ENCODE measurements at regions not wholly inside any gene's neighbourhood (a gene's known extent, or its start where the extent isn't known, plus 50 kb on each side); places are given as distances from the start of the nearest gene placed in this dataset.

- Histone ChIP-seq H3K4me3 (no peak overlapping the region), H3K9me3 (replicated peaks in 1 of 3) (no peaks in the 10 kb centered on the region), H3K36me3 (replicated peaks in 1 of 2) (no peaks in the 10 kb centered on the region), H3K27me3 (no peaks in the 10 kb centered on the region), H3K27ac (no peak overlapping the region), H3K4me1 (replicated peaks in 1 of 2) (no peaks in the 10 kb centered on the region)
- WGBS, 4 donors: 34 to 50% (median 40%) methylated on average over 3 of the region's 3 CpGs
- no peak for DNase-seq
- TF ChIP-seq POLR2A (IDR thresholded peaks at IDR 0.05) (no peak), CTCF (IDR thresholded peaks at IDR 0.05) (no peak)
- intact Hi-C loops (cut with DNase I): no loop called here
Observed at GRCh38 chr15:45759936-45760335, 125.1 kb downstream of the SQOR start.

GRCh38 chr15:45762726-45763125 is 127.9 kb downstream of the SQOR start:
- intact Hi-C loops (cut with DNase I): no loop called here
- 38 to 60% (median 51%) methylated on average over 1 of the region's 1 CpG for WGBS, 4 donors

GRCh38 chr15:45763170-45763869 is 128.5 kb downstream of the SQOR start:
- Histone ChIP-seq H3K4me1 (replicated peaks in 1 of 2) (no peaks in the 10 kb centered on the region), H3K27ac (no peak overlapping the region), H3K9me3 (replicated peaks in 1 of 3) (no peaks in the 10 kb centered on the region), H3K36me3 (replicated peaks in 1 of 2) (no peaks in the 10 kb centered on the region), H3K4me3 (no peak overlapping the region), H3K27me3 (no peaks in the 10 kb centered on the region)
- intact Hi-C loops (cut with DNase I): no loop called here
- DNase-seq: no peak
- TF ChIP-seq CTCF (IDR thresholded peaks at IDR 0.05): no peak
- TF ChIP-seq POLR2A (IDR thresholded peaks at IDR 0.05): no peak
- 77 to 83% (median 81%) methylated on average over 6 of the region's 6 CpGs for WGBS, 4 donors

More at GRCh38 chr15:45762726-45763125, 127.9 kb downstream of the SQOR start:
- no peaks in the 10 kb centered on the region for H3K4me1 ChIP-seq (replicated peaks in 1 of 2)
- no peak overlapping the region for H3K4me3 ChIP-seq
- H3K36me3 ChIP-seq (replicated peaks in 1 of 2): no peaks in the 10 kb centered on the region
- H3K27me3 ChIP-seq: no peaks in the 10 kb centered on the region
- H3K9me3 ChIP-seq (replicated peaks in 1 of 3): no peaks in the 10 kb centered on the region
- DNase-seq: no peak
- no peak overlapping the region for H3K27ac ChIP-seq
- no peak for TF ChIP-seq CTCF (IDR thresholded peaks at IDR 0.05)

- intact Hi-C loops (cut with DNase I): no loop called here
- Histone ChIP-seq H3K4me1 (replicated peaks in 1 of 2) (no peaks in the 10 kb centered on the region), H3K4me3 (no peak overlapping the region), H3K9me3 (replicated peaks in 1 of 3) (no peaks in the 10 kb centered on the region), H3K36me3 (replicated peaks in 1 of 2) (no peaks in the 10 kb centered on the region), H3K27me3 (peaks cover 3% of the 10 kb centered on the region), H3K27ac (no peak overlapping the region)
- no peak for DNase-seq
- TF ChIP-seq CTCF (IDR thresholded peaks at IDR 0.05) (no peak), POLR2A (IDR thresholded peaks at IDR 0.05) (no peak)
- WGBS, 4 donors: 45 to 66% (median 56%) methylated on average over 3 of the region's 3 CpGs
Observed at GRCh38 chr15:45773149-45773548, 138.3 kb downstream of the SQOR start.

All from adrenal gland (tissue), 9 donors.